IMR-90 (cell line): ENCODE measurements at regions not wholly inside any gene's neighbourhood (a gene's known extent, or its start where the extent isn't known, plus 50 kb on each side); places are given as distances from the start of the nearest gene placed in this dataset.

Source experiments
- ATAC-seq: fragments of 200-7000 bp; cut with Tn5 transposase; 2 replicates; pipeline ENCODE4 v1.9.1; 2020; ENCODE audit warnings: low read depth, mild to moderate bottlenecking, moderate library complexity
- BruUV-seq: library from RNA; stranded (reverse); fragments of 400-500 nt; replicated peaks from 2 replicates; lab custom pipeline; 2021; lab: Mats Ljungman, UMichigan
- CTCF ChIA-PET: fragments of 300-600 bp; formaldehyde crosslinking; extraction: SDS; loops from one replicate; lab custom pipeline; 2021; ENCODE audit warnings: antibody characterized with exemption; lab: Yijun Ruan, JAX
- POLR2A ChIA-PET: fragments of 300-600 bp; sonication (Branson Sonifier 250); formaldehyde crosslinking; loops from one replicate; lab custom pipeline; 2022; ENCODE audit warnings: antibody characterized with exemption; ENCODE audit not compliant: unreplicated experiment; lab: Charles Lee
- DNase-seq: peaks from one replicate; pipeline ENCODE4 v3.0.0; 2013
- H2AFZ ChIP-seq: replicated peaks from 2 replicates; pipeline ENCODE3; 2013; ENCODE audit warnings: low read length, mild to moderate bottlenecking; ENCODE audit not compliant: poor library complexity
- H2AK5ac ChIP-seq: 2 replicates; pipeline ENCODE4 v1.6.1; 2013; ENCODE audit warnings: low read depth, low read length, inconsistent platforms
- H2AK9ac ChIP-seq: replicated peaks from 2 replicates; pipeline ENCODE3; 2013; ENCODE audit warnings: mild to moderate bottlenecking, low read depth, low read length, moderate library complexity; ENCODE audit not compliant: poor library complexity
- H2BK120ac ChIP-seq: 2 replicates; pipeline ENCODE4 v1.6.1; 2013; ENCODE audit warnings: low read depth, low read length, inconsistent platforms
- H2BK15ac ChIP-seq: 3 replicates; pipeline ENCODE4 v1.6.1; 2013; ENCODE audit warnings: low read depth, low read length, inconsistent platforms
- H2BK20ac ChIP-seq: 2 replicates; pipeline ENCODE4 v1.6.1; 2013; ENCODE audit warnings: low read depth, mild to moderate bottlenecking, inconsistent platforms, low read length, moderate library complexity
- H2BK5ac ChIP-seq: 2 replicates; pipeline ENCODE4 v1.6.1; 2013; ENCODE audit warnings: mild to moderate bottlenecking, low read depth, low read length, inconsistent platforms; ENCODE audit not compliant: poor library complexity, severe bottlenecking
- H3K14ac ChIP-seq: replicated peaks from 2 replicates; pipeline ENCODE4 v1.6.1; 2013; ENCODE audit warnings: low read depth, low read length, inconsistent platforms
- H3K18ac ChIP-seq: 2 replicates; pipeline ENCODE4 v1.6.1; 2013; ENCODE audit warnings: low read depth, low read length, control low read depth
- H3K23ac ChIP-seq: 2 replicates; pipeline ENCODE4 v1.6.1; 2013; ENCODE audit warnings: low read depth, low read length, inconsistent platforms
- H3K27ac ChIP-seq: 2 replicates; pipeline ENCODE4 v1.5.1; 2013; ENCODE audit warnings: mild to moderate bottlenecking, control low read depth, low read length; ENCODE audit not compliant: insufficient read depth
- H3K27me3 ChIP-seq: 2 replicates; pipeline ENCODE4 v1.6.1; 2013; ENCODE audit warnings: low read length; ENCODE audit not compliant: control insufficient read depth, insufficient read depth
- H3K36me3 ChIP-seq: 2 replicates; pipeline ENCODE4 v1.6.1; 2013; ENCODE audit warnings: low read length, mixed read lengths; ENCODE audit not compliant: control insufficient read depth, insufficient read depth
- H3K4ac ChIP-seq: 2 replicates; pipeline ENCODE4 v1.6.1; 2013; ENCODE audit warnings: low read depth, low read length, inconsistent platforms
- H3K4me1 ChIP-seq: 2 replicates; pipeline ENCODE4 v1.6.1; 2013; ENCODE audit warnings: low read length, mixed read lengths; ENCODE audit not compliant: control insufficient read depth, insufficient read depth
- H3K4me2 ChIP-seq: 2 replicates; pipeline ENCODE4 v1.6.1; 2013; ENCODE audit warnings: low read depth, mild to moderate bottlenecking, control low read depth, low read length, moderate library complexity
- H3K4me3 ChIP-seq: 2 replicates; pipeline ENCODE4 v1.5.1; 2013; ENCODE audit warnings: low read depth, mild to moderate bottlenecking, control low read depth, low read length, moderate library complexity; ENCODE audit not compliant: insufficient read depth
- H3K56ac ChIP-seq: 2 replicates; pipeline ENCODE4 v1.6.1; 2013; ENCODE audit warnings: low read length, inconsistent platforms; ENCODE audit not compliant: insufficient read depth; ENCODE audit errors: extremely low read depth
- H3K79me1 ChIP-seq, 2 experiments: 2 replicates each; pipeline ENCODE4 v1.6.1; 2013; ENCODE audit warnings: low read length in 2 of 2, inconsistent platforms in 1 of 2, low read depth in 1 of 2
- H3K9ac ChIP-seq: 2 replicates; pipeline ENCODE4 v1.6.1; 2013; ENCODE audit warnings: low read depth, low read length, control low read depth
- H3K9me1 ChIP-seq: 2 replicates; pipeline ENCODE4 v1.6.1; 2013; ENCODE audit warnings: low read length, inconsistent platforms; ENCODE audit not compliant: insufficient read depth
- H3K9me3 ChIP-seq: 2 replicates; pipeline ENCODE4 v1.6.1; 2013; ENCODE audit warnings: low read length; ENCODE audit not compliant: control insufficient read depth, insufficient read depth
- H4K20me1 ChIP-seq: 2 replicates; pipeline ENCODE4 v1.6.1; 2013; ENCODE audit warnings: low read length, inconsistent platforms; ENCODE audit not compliant: insufficient read depth
- H4K5ac ChIP-seq: 2 replicates; pipeline ENCODE4 v1.6.1; 2013; ENCODE audit warnings: mild to moderate bottlenecking, low read depth, low read length, control low read depth
- H4K8ac ChIP-seq, 2 experiments: 2 replicates each; pipeline ENCODE4 v1.6.1; 2013; ENCODE audit warnings: low read depth in 2 of 2, low read length in 2 of 2, control low read depth in 1 of 2, inconsistent platforms in 1 of 2
- H4K91ac ChIP-seq: 2 replicates; pipeline ENCODE4 v1.6.1; 2013; ENCODE audit warnings: low read depth, low read length, inconsistent platforms; ENCODE audit not compliant: insufficient read depth
- BHLHE40 ChIP-seq: fragments of 150-350 bp; IDR thresholded peaks from 2 replicates; pipeline ENCODE4 v1.6.1; 2016; ENCODE audit warnings: mild to moderate bottlenecking, low read depth, low read length
- CEBPB ChIP-seq: IDR thresholded peaks from 2 replicates; pipeline ENCODE4 v1.6.1; 2012; ENCODE audit warnings: low read depth, low read length, improper control_type of control experiment
- MAFK ChIP-seq: IDR thresholded peaks from 2 replicates; pipeline ENCODE4 v1.6.1; 2012; ENCODE audit warnings: low read depth, low read length, improper control_type of control experiment
- MAZ ChIP-seq: IDR thresholded peaks from 2 replicates; pipeline ENCODE4 v1.6.1; 2012; ENCODE audit warnings: low read depth, mild to moderate bottlenecking, low read length, improper control_type of control experiment, moderate library complexity, borderline replicate concordance
- MXI1 ChIP-seq: IDR thresholded peaks from 2 replicates; pipeline ENCODE4 v1.6.1; 2012; ENCODE audit warnings: low read depth, mild to moderate bottlenecking, low read length, moderate library complexity, borderline replicate concordance
- POLR2A ChIP-seq: IDR thresholded peaks from 2 replicates; pipeline ENCODE4 v1.6.1; 2012; ENCODE audit warnings: mild to moderate bottlenecking, low read depth, low read length
- RAD21 ChIP-seq: IDR thresholded peaks from 2 replicates; pipeline ENCODE4 v1.6.1; 2012; ENCODE audit warnings: low read length, improper control_type of control experiment
- RFX5 ChIP-seq: IDR thresholded peaks from 2 replicates; pipeline ENCODE4 v1.8.0; 2012; ENCODE audit warnings: low read depth, mild to moderate bottlenecking, low read length, moderate library complexity
- SMC3 ChIP-seq: fragments of 150-350 bp; IDR thresholded peaks from 2 replicates; pipeline ENCODE4 v1.6.1; 2016; ENCODE audit warnings: low read depth, mild to moderate bottlenecking, antibody characterized with exemption, low read length, moderate library complexity
- WGBS, 2 experiments: methylation state at CpG; one replicate each; pipeline versions ENCODE4 v1.1.5 to v1.1.7; 2013; ENCODE audit warnings: missing lambda C conversion rate in 2 of 2; ENCODE audit not compliant: insufficient read length in 1 of 2; ENCODE audit errors: extremely low coverage in 2 of 2; 5-methylcytosine and 5-hydroxymethylcytosine counted together
- dilution Hi-C: fragments of 300-500 bp; cut with HindIII; formaldehyde crosslinking; loops from one replicate; pipeline ENCODE4 v1.14.3; 2018; ENCODE audit warnings: low sequenced_read_pairs; ENCODE audit not compliant: unreplicated experiment
- in situ Hi-C: fragments of 300-500 bp; cut with MboI; formaldehyde crosslinking; loops from 3 replicates; pipeline ENCODE4 v1.14.3; 2019; ENCODE audit warnings: low sequenced_read_pairs, inconsistent platforms, mixed read lengths
- intact Hi-C: fragments of 100-400 bp; cut with micrococcal nuclease; formaldehyde crosslinking; loops from 2 replicates; pipeline ENCODE4 v1.10.0; 2022
- TF ChIP-seq, protein P1 (sequence below): conservative IDR thresholded peaks from 2 replicates; pipeline ENCODE4 v1.5.1; 2012; ENCODE audit warnings: mild to moderate bottlenecking, low read depth, low read length, improper control_type of control experiment
- TF ChIP-seq, protein P2 (sequence below): fragments of 150-350 bp; IDR thresholded peaks from 2 replicates; pipeline ENCODE4 v1.6.1; 2017; ENCODE audit warnings: mild to moderate bottlenecking, antibody characterized with exemption, low read length, low read depth

DNA sequence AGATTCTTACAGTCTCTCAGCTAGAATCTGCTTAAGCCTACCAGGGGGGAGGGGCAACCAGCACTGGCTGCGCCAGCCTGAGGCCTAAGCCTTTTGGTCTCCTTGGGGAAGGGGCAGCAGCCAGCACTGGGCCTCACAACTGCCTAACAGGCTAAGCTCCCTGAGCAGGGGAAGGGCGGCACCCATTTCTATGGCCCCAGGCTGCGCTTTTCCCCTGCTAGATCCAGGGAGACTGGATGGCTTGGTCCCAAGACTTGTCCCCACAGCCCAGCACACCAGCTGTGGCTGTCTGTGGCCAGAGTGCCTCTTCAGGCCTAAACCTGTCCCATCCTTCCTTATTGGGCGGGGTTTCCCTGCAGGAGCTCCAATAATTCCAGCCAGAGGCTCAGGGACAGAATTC lies 1230.3 kb upstream of the CRIM1 start:
- peaks cover 8% of the 10 kb centered on the region; the same call in 1 of the 2 replicates for H3K9me3 ChIP-seq
- TF ChIP-seq BHLHE40 (no peak), MAFK (no peak), MAZ (no peak), POLR2A (no peak), RFX5 (no peak), RAD21 (no peak), CEBPB (no peak), MXI1 (no peak), SMC3 (no peak)
- TF ChIP-seq, protein P1, sequence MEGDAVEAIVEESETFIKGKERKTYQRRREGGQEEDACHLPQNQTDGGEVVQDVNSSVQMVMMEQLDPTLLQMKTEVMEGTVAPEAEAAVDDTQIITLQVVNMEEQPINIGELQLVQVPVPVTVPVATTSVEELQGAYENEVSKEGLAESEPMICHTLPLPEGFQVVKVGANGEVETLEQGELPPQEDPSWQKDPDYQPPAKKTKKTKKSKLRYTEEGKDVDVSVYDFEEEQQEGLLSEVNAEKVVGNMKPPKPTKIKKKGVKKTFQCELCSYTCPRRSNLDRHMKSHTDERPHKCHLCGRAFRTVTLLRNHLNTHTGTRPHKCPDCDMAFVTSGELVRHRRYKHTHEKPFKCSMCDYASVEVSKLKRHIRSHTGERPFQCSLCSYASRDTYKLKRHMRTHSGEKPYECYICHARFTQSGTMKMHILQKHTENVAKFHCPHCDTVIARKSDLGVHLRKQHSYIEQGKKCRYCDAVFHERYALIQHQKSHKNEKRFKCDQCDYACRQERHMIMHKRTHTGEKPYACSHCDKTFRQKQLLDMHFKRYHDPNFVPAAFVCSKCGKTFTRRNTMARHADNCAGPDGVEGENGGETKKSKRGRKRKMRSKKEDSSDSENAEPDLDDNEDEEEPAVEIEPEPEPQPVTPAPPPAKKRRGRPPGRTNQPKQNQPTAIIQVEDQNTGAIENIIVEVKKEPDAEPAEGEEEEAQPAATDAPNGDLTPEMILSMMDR: no peak
- TF ChIP-seq, protein P2, sequence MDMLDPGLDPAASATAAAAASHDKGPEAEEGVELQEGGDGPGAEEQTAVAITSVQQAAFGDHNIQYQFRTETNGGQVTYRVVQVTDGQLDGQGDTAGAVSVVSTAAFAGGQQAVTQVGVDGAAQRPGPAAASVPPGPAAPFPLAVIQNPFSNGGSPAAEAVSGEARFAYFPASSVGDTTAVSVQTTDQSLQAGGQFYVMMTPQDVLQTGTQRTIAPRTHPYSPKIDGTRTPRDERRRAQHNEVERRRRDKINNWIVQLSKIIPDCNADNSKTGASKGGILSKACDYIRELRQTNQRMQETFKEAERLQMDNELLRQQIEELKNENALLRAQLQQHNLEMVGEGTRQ: no peak
- intact Hi-C loops: no loop called here
- no peak overlapping the region for H3K4me3 ChIP-seq
- no peak overlapping the region for H3K9ac ChIP-seq
- no peak overlapping the region for H3K18ac ChIP-seq
- no peak overlapping the region for H3K4me2 ChIP-seq
- H2AFZ ChIP-seq: no peak overlapping the region
- ChIA-PET CTCF (no interaction called here), POLR2A (no interaction called here)
- no peak overlapping the region for H4K91ac ChIP-seq
- no peak overlapping the region for H2BK15ac ChIP-seq
- H4K8ac ChIP-seq: no peak overlapping the region
- in situ Hi-C loops: no loop called here
- H3K14ac ChIP-seq: no peak overlapping the region
- H2BK20ac ChIP-seq: no peak overlapping the region
- dilution Hi-C loops: no loop called here
- no peaks in the 10 kb centered on the region for H3K9me1 ChIP-seq
- H3K27ac ChIP-seq: no peak overlapping the region
- H2AK5ac ChIP-seq: no peak overlapping the region
- no peaks in the 10 kb centered on the region for H3K27me3 ChIP-seq
- DNase-seq (no peak), ATAC-seq (no peak)
- no peak overlapping the region for H2AK9ac ChIP-seq
- H3K23ac ChIP-seq: no peak overlapping the region
- H3K4ac ChIP-seq: no peak overlapping the region
- WGBS, 2 experiments: 80% methylated on average over 1 of the region's 4 CpGs; no CpG with 5 or more reads in 1 of the 2 experiments
- no peak overlapping the region for H2BK120ac ChIP-seq
- H4K5ac ChIP-seq: no peak overlapping the region
- H3K56ac ChIP-seq: no peak overlapping the region
- no peaks in the 10 kb centered on the region for H3K36me3 ChIP-seq
- no peaks in the 10 kb centered on the region for H4K20me1 ChIP-seq
- BruUV-seq: no TSS peak
- no peaks in the 10 kb centered on the region for H3K4me1 ChIP-seq
- H2BK5ac ChIP-seq: no peak overlapping the region
- H3K79me1 ChIP-seq: no peaks in the 10 kb centered on the region
